HEK293T (cell line): ENCODE measurements at regions not wholly inside any gene's neighbourhood (a gene's known extent, or its start where the extent isn't known, plus 50 kb on each side); places are given as distances from the start of the nearest gene placed in this dataset.
A peak's percentile ranks its signal among the peaks of the same experiment; 100 is the strongest.
"Not testable (repeated sequence)": the region's sequence is repeated elsewhere in the genome, so short reads cannot be mapped to it uniquely, and the experiment has no call there.

Source experiments
- CTCF ChIA-PET: fragments of 350-600 bp; formaldehyde crosslinking; extraction: SDS; loops from one replicate; lab custom pipeline; 2021; ENCODE audit warnings: antibody characterized with exemption, inconsistent platforms; lab: Yijun Ruan, JAX
- POLR2A ChIA-PET: fragments of 350-600 bp; formaldehyde crosslinking; extraction: SDS; loops from one replicate; lab custom pipeline; 2020; ENCODE audit warnings: antibody characterized with exemption, inconsistent platforms; lab: Yijun Ruan, JAX
- DNase-seq: peaks from one replicate; pipeline ENCODE4 v3.0.0; 2012; ENCODE audit warnings: mixed read lengths; ENCODE audit errors: extremely low spot score
- ARNT ChIP-seq: fragments of 450-650 bp; IDR thresholded peaks from 2 replicates; pipeline ENCODE4 v1.6.1; 2017; ENCODE audit warnings: mild to moderate bottlenecking
- BHLHE40 ChIP-seq: fragments of 450-650 bp; IDR thresholded peaks from 2 replicates; pipeline ENCODE4 v1.6.1; 2016; ENCODE audit warnings: mild to moderate bottlenecking, moderate library complexity, borderline replicate concordance
- CTBP1 ChIP-seq: fragments of 450-650 bp; IDR thresholded peaks from 2 replicates; pipeline ENCODE4 v1.6.1; 2016; ENCODE audit warnings: borderline replicate concordance
- ELF4 ChIP-seq: fragments of 450-650 bp; IDR thresholded peaks from 2 replicates; pipeline ENCODE4 v1.6.1; 2017; ENCODE audit warnings: antibody characterized with exemption
- FOXA1 ChIP-seq: fragments of 450-650 bp; IDR thresholded peaks from 2 replicates; pipeline ENCODE4 v1.6.1; 2016; ENCODE audit warnings: mild to moderate bottlenecking
- FOXK2 ChIP-seq: fragments of 450-650 bp; IDR thresholded peaks from 2 replicates; pipeline ENCODE4 v1.6.1; 2016; ENCODE audit warnings: mild to moderate bottlenecking
- FOXM1 ChIP-seq: fragments of 450-650 bp; IDR thresholded peaks from 2 replicates; pipeline ENCODE4 v1.6.1; 2017; ENCODE audit warnings: mild to moderate bottlenecking, borderline replicate concordance
- HDGF ChIP-seq: fragments of 450-650 bp; IDR thresholded peaks from 2 replicates; pipeline ENCODE4 v1.6.1; 2017; ENCODE audit warnings: antibody characterized with exemption, borderline replicate concordance
- L3MBTL2 ChIP-seq: fragments of 450-650 bp; conservative IDR thresholded peaks from 2 replicates; pipeline ENCODE4 v1.6.1; 2016; ENCODE audit warnings: mild to moderate bottlenecking
- LEF1 ChIP-seq: fragments of 450-650 bp; IDR thresholded peaks from 2 replicates; pipeline ENCODE4 v1.6.1; 2017; ENCODE audit warnings: mild to moderate bottlenecking, borderline replicate concordance
- NFRKB ChIP-seq: fragments of 450-650 bp; IDR thresholded peaks from 2 replicates; pipeline ENCODE4 v1.6.1; 2016; ENCODE audit warnings: mild to moderate bottlenecking, moderate library complexity
- PKNOX1 ChIP-seq: fragments of 450-650 bp; IDR thresholded peaks from 2 replicates; pipeline ENCODE4 v1.6.1; 2016
- SP1 ChIP-seq: fragments of 450-650 bp; IDR thresholded peaks from 2 replicates; pipeline ENCODE4 v1.6.1; 2017
- SUZ12 ChIP-seq: fragments of 450-650 bp; IDR thresholded peaks from 2 replicates; pipeline ENCODE4 v1.6.1; 2016; ENCODE audit warnings: mild to moderate bottlenecking
- TARDBP ChIP-seq: fragments of 450-650 bp; IDR thresholded peaks from 2 replicates; pipeline ENCODE4 v1.6.1; 2016
- ZNF384 ChIP-seq: fragments of 450-650 bp; IDR thresholded peaks from 2 replicates; pipeline ENCODE4 v1.6.1; 2016

- POLR2A ChIA-PET: interaction anchor here (0.7 to 2.3 kb wide), 7 partner anchors 73 to 1110 kb away, joined by 3 to 18 read pairs (median 3); partner anchors contain the start of gene ALDH7A1
- TF ChIP-seq HDGF: no peak
- TF ChIP-seq FOXA1: no peak
- TF ChIP-seq L3MBTL2: no peak
- no peak for TF ChIP-seq BHLHE40
- TF ChIP-seq CTBP1: peak; percentile 48
- TF ChIP-seq SUZ12: no peak
- TF ChIP-seq ZNF384: no peak
- no peak for TF ChIP-seq FOXK2
- peak; percentile 86 for TF ChIP-seq ARNT
- TF ChIP-seq LEF1: no peak
- no peak for TF ChIP-seq SP1
- no peak for TF ChIP-seq TARDBP
- no peak for TF ChIP-seq FOXM1
- peak; percentile 88 for TF ChIP-seq PKNOX1
- TF ChIP-seq NFRKB: no peak
- TF ChIP-seq ELF4: no peak
- CTCF ChIA-PET: interaction anchor here (0.7 kb wide), 1 partner anchor 10 kb away, joined by 3 read pairs; no protein-coding TSS in a partner anchor
- peak; percentile 48 for DNase-seq
Measured at GRCh38 chr5:125484742-125485641, 738.6 kb upstream of the ZNF608 start.

- TF ChIP-seq L3MBTL2: no peak
- no peak for TF ChIP-seq BHLHE40
- TF ChIP-seq SP1: no peak
- TF ChIP-seq FOXK2: no peak
- no peak for TF ChIP-seq FOXM1
- no peak for TF ChIP-seq HDGF
- no peak for TF ChIP-seq FOXA1
- no peak for TF ChIP-seq ARNT
- TF ChIP-seq ELF4: no peak
- no peak for TF ChIP-seq NFRKB
- TF ChIP-seq SUZ12: no peak
- TF ChIP-seq ZNF384: no peak
- no peak for TF ChIP-seq PKNOX1
- no peak for TF ChIP-seq TARDBP
- TF ChIP-seq CTBP1: no peak
- no peak for TF ChIP-seq LEF1
- ChIA-PET POLR2A (interaction anchor here (0.7 to 2.3 kb wide), 6 partner anchors 73 to 737 kb away, joined by 3 to 18 read pairs (median 4); no protein-coding TSS in a partner anchor), CTCF (interaction anchor here (0.7 kb wide), 1 partner anchor 9 kb away, joined by 3 read pairs; no protein-coding TSS in a partner anchor)
- DNase-seq: no peak
Measured at GRCh38 chr5:125485771-125486170, 739.3 kb upstream of the ZNF608 start.

- TF ChIP-seq CTBP1 (no peak), FOXK2 (no peak), L3MBTL2 (no peak), TARDBP (no peak), FOXM1 (no peak), ELF4 (no peak), SUZ12 (no peak), HDGF (no peak), SP1 (no peak)
- ChIA-PET CTCF (no interaction called here), POLR2A (no interaction called here)
- no peak for DNase-seq
Measured at GRCh38 chr5:125486634-125487033, 740.2 kb upstream of the ZNF608 start.

GRCh38 chr5:125487231-125487630, 740.8 kb upstream of the ZNF608 start:
- DNase-seq: no peak
- TF ChIP-seq SP1: no peak
- TF ChIP-seq CTBP1: no peak
- TF ChIP-seq FOXK2: no peak
- no peak for TF ChIP-seq ARNT
- no peak for TF ChIP-seq PKNOX1
- TF ChIP-seq LEF1: no peak
- no peak for TF ChIP-seq FOXM1
- no peak for TF ChIP-seq ELF4
- TF ChIP-seq L3MBTL2: no peak
- no peak for TF ChIP-seq TARDBP
- TF ChIP-seq HDGF: no peak
- no peak for TF ChIP-seq BHLHE40
- ChIA-PET CTCF (no interaction called here), POLR2A (no interaction called here)

GRCh38 chr5:125487652-125488051, 741.2 kb upstream of the ZNF608 start:
- CTCF ChIA-PET, DNase-seq, POLR2A ChIA-PET: not testable (repeated sequence)

GRCh38 chr5:125489146-125489545, 742.7 kb upstream of the ZNF608 start:
- no peak for DNase-seq
- POLR2A ChIA-PET: interaction anchor here (0.8 kb wide), 1 partner anchor 86 kb away, joined by 3 read pairs; no protein-coding TSS in a partner anchor
- CTCF ChIA-PET: no interaction called here
- TF ChIP-seq CTBP1 (no peak), FOXA1 (no peak), LEF1 (no peak), BHLHE40 (no peak)
